GM12878 (cell line): ENCODE measurements at regions not wholly inside any gene's neighbourhood (a gene's known extent, or its start where the extent isn't known, plus 50 kb on each side); places are given as distances from the start of the nearest gene placed in this dataset.

Experiments
- ATAC-seq: fragments of 200-7000 bp; cut with Tn5 transposase; 3 replicates; pipeline ENCODE4 v1.9.1; 2020; ENCODE audit warnings: mild to moderate bottlenecking, moderate library complexity
- BruUV-seq: library from RNA; stranded (reverse); fragments of 400-500 nt; replicated peaks from 2 replicates; lab custom pipeline; 2021; lab: Mats Ljungman, UMichigan
- CTCF ChIA-PET: fragments of 300-600 bp; sonication (Branson Sonifier 250); formaldehyde crosslinking; extraction: SDS; loops from one replicate; lab custom pipeline; 2021; ENCODE audit warnings: inconsistent platforms; lab: Yijun Ruan, JAX
- POLR2A ChIA-PET: fragments of 350-600 bp; formaldehyde crosslinking; extraction: SDS; loops from one replicate; lab custom pipeline; 2021; ENCODE audit warnings: inconsistent platforms; lab: Charles Lee
- RAD21 ChIA-PET: fragments of 300-600 bp; sonication (Branson Sonifier 250); formaldehyde crosslinking; loops from one replicate; lab custom pipeline; 2023; ENCODE audit warnings: antibody characterized with exemption; ENCODE audit not compliant: unreplicated experiment; lab: Charles Lee
- SMC1A ChIA-PET: fragments of 300-600 bp; sonication (Branson Sonifier 250); formaldehyde crosslinking; loops from one replicate; lab custom pipeline; 2023; ENCODE audit not compliant: unreplicated experiment, uncharacterized antibody; lab: Charles Lee
- DNase-seq: peaks from one replicate; pipeline ENCODE4 v3.0.0-alpha.2; 2011; ENCODE audit warnings: low read depth, low spot score
- FAIRE-seq: peaks from 3 replicates; lab custom pipeline; 2011; peaks lifted over from hg19 to GRCh38; lab: Jason Lieb, UNC
- H2AFZ ChIP-seq: 2 replicates; pipeline ENCODE4 v1.6.0; 2011; ENCODE audit warnings: low read depth, low read length, control low read depth; ENCODE audit not compliant: control insufficient read depth
- H3K27ac ChIP-seq: 2 replicates; pipeline ENCODE4 v1.5.1; 2011; ENCODE audit warnings: control low read depth; ENCODE audit not compliant: control insufficient read depth, insufficient read depth
- H3K27me3 ChIP-seq, 2 experiments: replicated peaks in 1 of 2; 2 replicates each; pipeline versions ENCODE4 v1.6.0 to v1.6.1; 2011; ENCODE audit warnings: low read length in 1 of 2; ENCODE audit not compliant: control insufficient read depth in 2 of 2, insufficient read depth in 2 of 2
- H3K36me3 ChIP-seq, 2 experiments: 2 replicates each; pipeline ENCODE4 v1.5.1; 2011; ENCODE audit warnings: low read length in 1 of 2; ENCODE audit not compliant: control insufficient read depth in 2 of 2, insufficient read depth in 2 of 2
- H3K4me1 ChIP-seq: 2 replicates; pipeline ENCODE4 v1.6.1; 2011; ENCODE audit warnings: mild to moderate bottlenecking, low read length, moderate library complexity, mixed read lengths; ENCODE audit not compliant: control insufficient read depth, insufficient read depth
- H3K4me2 ChIP-seq: 2 replicates; pipeline ENCODE4 v1.6.0; 2011; ENCODE audit warnings: control low read depth; ENCODE audit not compliant: control insufficient read depth, insufficient read depth
- H3K4me3 ChIP-seq: fragments of 200-600 bp; sonication (generic); 2 replicates; pipeline ENCODE4 v1.5.1; 2016
- H3K79me2 ChIP-seq: 2 replicates; pipeline ENCODE4 v1.6.0; 2011; ENCODE audit warnings: low read length; ENCODE audit not compliant: control insufficient read depth, insufficient read depth
- H3K9ac ChIP-seq: 2 replicates; pipeline ENCODE4 v1.8.0; 2011; ENCODE audit warnings: low read length, control low read depth, mixed read lengths; ENCODE audit not compliant: control insufficient read depth, insufficient read depth
- H3K9me3 ChIP-seq: replicated peaks from 3 replicates; pipeline ENCODE4 v1.5.1; 2011; ENCODE audit warnings: mild to moderate bottlenecking, low read length; ENCODE audit not compliant: control insufficient read depth, insufficient read depth
- H4K20me1 ChIP-seq: 2 replicates; pipeline ENCODE4 v1.6.0; 2011; ENCODE audit not compliant: control insufficient read depth, insufficient read depth
- CEBPB ChIP-seq, 2 experiments: fragments of 150-350 bp in 1 of 2; IDR thresholded peaks; 2 replicates each; pipeline ENCODE4 v1.6.1; 2012 to 2014; ENCODE audit warnings: low read depth in 2 of 2, low read length in 2 of 2, borderline replicate concordance in 1 of 2, inconsistent platforms in 1 of 2
- MXI1 ChIP-seq: fragments of 150-350 bp; IDR thresholded peaks from 2 replicates; pipeline ENCODE4 v1.6.1; 2011; ENCODE audit warnings: low read depth, mild to moderate bottlenecking, inconsistent platforms, low read length, improper control_type of control experiment
- PML ChIP-seq: IDR thresholded peaks from 2 replicates; pipeline ENCODE4 v1.6.1; 2012; ENCODE audit warnings: low read length, inconsistent platforms
- SKIL ChIP-seq: fragments of 450-650 bp; IDR thresholded peaks from 2 replicates; pipeline ENCODE4 v1.6.1; 2017; ENCODE audit warnings: mild to moderate bottlenecking, low read depth, inconsistent platforms; ENCODE audit not compliant: poor library complexity, severe bottlenecking
- SMAD1 ChIP-seq: fragments of 450-650 bp; IDR thresholded peaks from 2 replicates; pipeline ENCODE4 v1.6.1; 2018; ENCODE audit warnings: mild to moderate bottlenecking, low read depth; ENCODE audit not compliant: partially characterized antibody
- SP1 ChIP-seq: IDR thresholded peaks from one replicate; pipeline ENCODE4 v1.6.1; 2011; ENCODE audit warnings: low read depth, low read length
- WRNIP1 ChIP-seq: IDR thresholded peaks from 2 replicates; pipeline ENCODE4 v1.6.1; 2011; ENCODE audit warnings: low read depth, low read length, improper control_type of control experiment, borderline replicate concordance
- WGBS: methylation state at CpG from one replicate; pipeline ENCODE4 v1.1.6; 2016; ENCODE audit warnings: low lambda C conversion rate; ENCODE audit not compliant: insufficient replicate concordance, insufficient coverage; ENCODE audit errors: missing lambda C conversion rate; 5-methylcytosine and 5-hydroxymethylcytosine counted together
- in situ Hi-C: fragments of 300-500 bp; cut with MboI; formaldehyde crosslinking; loops from 9 replicates; pipeline ENCODE4 v1.14.3; 2018; ENCODE audit warnings: mixed read lengths
- intact Hi-C: fragments of 100-400 bp; cut with micrococcal nuclease; formaldehyde crosslinking; loops from one replicate; pipeline ENCODE4 v1.14.2; 2022; ENCODE audit not compliant: unreplicated experiment

DNA sequence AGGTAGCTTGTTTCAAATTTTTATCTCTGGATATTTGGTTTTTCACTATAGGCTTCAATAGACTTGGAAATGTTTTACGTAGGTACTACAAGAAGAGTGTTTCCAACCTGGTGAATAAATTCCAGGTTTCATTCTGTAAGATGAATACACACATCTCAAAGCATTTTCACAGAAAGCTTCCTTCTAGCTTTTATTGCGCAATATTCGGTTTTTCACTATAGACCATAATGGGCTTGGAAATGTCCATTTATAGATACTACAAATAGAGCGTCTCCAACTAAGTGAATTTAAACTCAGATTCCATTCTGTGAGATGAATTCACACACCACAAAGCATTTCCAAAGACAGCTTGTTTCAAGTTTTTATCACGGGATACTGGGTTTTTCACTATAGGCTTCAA is 857.7 kb upstream of the HS3ST1 start:
- no peak overlapping the region for H3K4me3 ChIP-seq
- TF ChIP-seq SKIL, result no peak
- no peak for TF ChIP-seq SMAD1
- TF ChIP-seq PML, result no peak
- TF ChIP-seq WRNIP1, result no peak
- TF ChIP-seq MXI1, result no peak
- TF ChIP-seq CEBPB (IDR thresholded peaks at IDR 0.05; ENCODE audit: borderline replicate concordance in 1 of 2, low read depth in 2 of 2, low read length in 2 of 2), result peak in 1 of 2 experiments; percentile 65; a peak in 1 of 4 replicates
- TF ChIP-seq SP1, result no peak
- TF ChIP-seq, all 136 proteins: peak for 1
- H3K36me3 ChIP-seq, result no peaks in the 10 kb centered on the region
- no peak overlapping the region for H3K27ac ChIP-seq
- ChIA-PET SMC1A (no interaction called here), POLR2A (no interaction called here), CTCF (no interaction called here), RAD21 (no interaction called here)
- DNase-seq (no peak), ATAC-seq (no peak), FAIRE-seq (no peak)
- no peaks in the 10 kb centered on the region for H3K9me3 ChIP-seq
- no peak overlapping the region for H3K4me2 ChIP-seq
- intact Hi-C loops, result no loop called here
- no peaks in the 10 kb centered on the region for H3K27me3 ChIP-seq
- H4K20me1 ChIP-seq, result no peaks in the 10 kb centered on the region
- H2AFZ ChIP-seq, result no peak overlapping the region
- H3K9ac ChIP-seq, result no peak overlapping the region
- BruUV-seq, result no TSS peak
- H3K79me2 ChIP-seq, result no peaks in the 10 kb centered on the region
- in situ Hi-C loops, result no loop called here
- WGBS, result 71% methylated on average over 5 of the region's 5 CpGs
- H3K4me1 ChIP-seq, result no peaks in the 10 kb centered on the region
